GM11168 (cell line): ENCODE measurements at regions not wholly inside any gene's neighbourhood (a gene's known extent, or its start where the extent isn't known, plus 50 kb on each side); places are given as distances from the start of the nearest gene placed in this dataset.

ENCODE experiments used
- in situ Hi-C: fragments of 300-500 bp; cut with MboI; formaldehyde crosslinking; loops from one replicate; pipeline ENCODE4 v1.12.0; 2022; ENCODE audit warnings: low sequenced_read_pairs; ENCODE audit not compliant: unreplicated experiment

GRCh38 chr12:125221602-125222001 is 156.4 kb downstream of the AACS start:
- in situ Hi-C loops, result no loop called here

GRCh38 chr12:125222876-125223275 is 157.6 kb downstream of the AACS start:
- in situ Hi-C loops, result no loop called here

- in situ Hi-C loops, result no loop called here
Measured at GRCh38 chr12:125225641-125226040, 160.4 kb downstream of the AACS start.

GRCh38 chr12:125228519-125229260 is 163.5 kb downstream of the AACS start:
- in situ Hi-C loops, result no loop called here

GRCh38 chr12:125229878-125230530 is 164.8 kb downstream of the AACS start:
- in situ Hi-C loops, result no loop called here

- in situ Hi-C loops, result no loop called here
Measured at GRCh38 chr12:125233319-125233718, 168.1 kb downstream of the AACS start.

- in situ Hi-C loops, result no loop called here
Measured at GRCh38 chr12:125239563-125239962, 174.3 kb downstream of the AACS start.

- in situ Hi-C loops, result no loop called here
Measured at GRCh38 chr12:125240717-125241116, 175.5 kb downstream of the AACS start.

GRCh38 chr12:125243811-125244210 is 178.6 kb downstream of the AACS start:
- in situ Hi-C loops, result no loop called here

GRCh38 chr12:125244338-125244737 is 179.1 kb downstream of the AACS start:
- in situ Hi-C loops, result no loop called here

GRCh38 chr12:125245581-125246557 is 180.6 kb downstream of the AACS start:
- in situ Hi-C loops, result no loop called here

GRCh38 chr12:125247477-125247876 is 182.2 kb downstream of the AACS start:
- in situ Hi-C loops, result no loop called here

- in situ Hi-C loops, result no loop called here
Measured at GRCh38 chr12:125249066-125249824, 184.0 kb downstream of the AACS start.

GRCh38 chr12:125249932-125250331 is 184.7 kb downstream of the AACS start:
- in situ Hi-C loops, result no loop called here

GRCh38 chr12:125254236-125254635 is 189.0 kb downstream of the AACS start:
- in situ Hi-C loops, result no loop called here

- in situ Hi-C loops, result no loop called here
Measured at GRCh38 chr12:125254856-125255255, 189.6 kb downstream of the AACS start.

- in situ Hi-C loops, result no loop called here
Measured at GRCh38 chr12:125255935-125256633, 190.8 kb downstream of the AACS start.

- in situ Hi-C loops, result no loop called here
Measured at GRCh38 chr12:125256634-125256936, 191.3 kb downstream of the AACS start.

GRCh38 chr12:125259178-125259867 is 194.1 kb downstream of the AACS start:
- in situ Hi-C loops, result no loop called here
